Esophagus muscularis mucosa (tissue), 3 donors: ENCODE measurements at regions not wholly inside any gene's neighbourhood (a gene's known extent, or its start where the extent isn't known, plus 50 kb on each side); places are given as distances from the start of the nearest gene placed in this dataset.

Source experiments
- CTCF ChIP-seq, 3 experiments: fragments of 200-600 bp in 2 of 3; fragments of 450-650 bp in 1 of 3; sonication (generic) in 2 of 3; IDR thresholded peaks; one replicate each; pipeline ENCODE4 v1.5.1; 2017 to 2019; ENCODE audit warnings: antibody characterized with exemption in 3 of 3, mild to moderate bottlenecking in 2 of 3, moderate library complexity in 1 of 3
- POLR2A ChIP-seq: fragments of 450-650 bp; IDR thresholded peaks from one replicate; pipeline ENCODE4 v1.6.1; 2017; ENCODE audit warnings: antibody characterized with exemption, moderate library complexity, mild to moderate bottlenecking, low read depth

DNA sequence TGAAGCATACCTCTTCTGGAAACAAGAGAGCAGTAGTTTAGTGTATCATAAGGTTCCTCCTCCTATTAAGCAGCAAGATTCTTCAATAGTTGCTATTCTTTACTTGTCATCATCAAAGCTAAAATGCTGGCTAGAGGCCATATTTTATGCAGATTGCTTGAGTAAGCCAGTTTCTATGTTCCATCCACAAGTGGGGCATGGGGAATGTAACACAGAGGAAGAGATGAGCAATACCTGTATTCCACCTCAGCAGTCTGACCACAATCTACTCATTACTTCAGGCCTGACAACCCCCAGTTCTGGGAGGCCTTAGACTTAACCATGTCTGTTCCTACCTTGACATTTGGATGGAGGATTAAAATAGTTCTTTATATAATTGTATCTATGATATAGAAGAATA, 423.6 kb downstream of the BTG1 start:
- TF ChIP-seq CTCF (IDR thresholded peaks at IDR 0.05), result no peak
- TF ChIP-seq POLR2A, result no peak
